ENCODE measurements at regions not wholly inside any gene's neighbourhood (a gene's known extent, or its start where the extent isn't known, plus 50 kb on each side); places are given as distances from the start of the nearest gene placed in this dataset.

- no peak for TF ChIP-seq POLR2A (IDR thresholded peaks at IDR 0.05)
- TF ChIP-seq, protein P1, sequence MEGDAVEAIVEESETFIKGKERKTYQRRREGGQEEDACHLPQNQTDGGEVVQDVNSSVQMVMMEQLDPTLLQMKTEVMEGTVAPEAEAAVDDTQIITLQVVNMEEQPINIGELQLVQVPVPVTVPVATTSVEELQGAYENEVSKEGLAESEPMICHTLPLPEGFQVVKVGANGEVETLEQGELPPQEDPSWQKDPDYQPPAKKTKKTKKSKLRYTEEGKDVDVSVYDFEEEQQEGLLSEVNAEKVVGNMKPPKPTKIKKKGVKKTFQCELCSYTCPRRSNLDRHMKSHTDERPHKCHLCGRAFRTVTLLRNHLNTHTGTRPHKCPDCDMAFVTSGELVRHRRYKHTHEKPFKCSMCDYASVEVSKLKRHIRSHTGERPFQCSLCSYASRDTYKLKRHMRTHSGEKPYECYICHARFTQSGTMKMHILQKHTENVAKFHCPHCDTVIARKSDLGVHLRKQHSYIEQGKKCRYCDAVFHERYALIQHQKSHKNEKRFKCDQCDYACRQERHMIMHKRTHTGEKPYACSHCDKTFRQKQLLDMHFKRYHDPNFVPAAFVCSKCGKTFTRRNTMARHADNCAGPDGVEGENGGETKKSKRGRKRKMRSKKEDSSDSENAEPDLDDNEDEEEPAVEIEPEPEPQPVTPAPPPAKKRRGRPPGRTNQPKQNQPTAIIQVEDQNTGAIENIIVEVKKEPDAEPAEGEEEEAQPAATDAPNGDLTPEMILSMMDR (IDR thresholded peaks at IDR 0.05 in 4 of 5, conservative IDR thresholded peaks at IDR 0.05 in 1 of 5), result no peak
These were observed 157.6 kb downstream of the LRATD1 start for GRCh38 chr2:14790041-14790640.

Data from gastrocnemius medialis (tissue), 4 donors.